HepG2 (cell line): ENCODE measurements at regions not wholly inside any gene's neighbourhood (a gene's known extent, or its start where the extent isn't known, plus 50 kb on each side); places are given as distances from the start of the nearest gene placed in this dataset.

Experiments
- ATAC-seq: fragments of 200-7000 bp; cut with Tn5 transposase; 3 replicates; pipeline ENCODE4 v1.9.1; 2020; ENCODE audit warnings: mild to moderate bottlenecking, moderate library complexity
- BruUV-seq: library from RNA; stranded (reverse); fragments of 400-500 nt; replicated peaks from 2 replicates; lab custom pipeline; 2021; lab: Mats Ljungman, UMichigan
- CTCF ChIA-PET: fragments of 300-600 bp; formaldehyde crosslinking; extraction: SDS; loops from one replicate; lab custom pipeline; 2021; ENCODE audit warnings: low total read pairs, inconsistent platforms, low intra/inter-chr PET ratio; lab: Yijun Ruan, JAX
- POLR2A ChIA-PET: fragments of 350-600 bp; sonication (Branson Sonifier 250); formaldehyde crosslinking; loops from one replicate; lab custom pipeline; 2020; ENCODE audit warnings: antibody characterized with exemption, inconsistent platforms; lab: Yijun Ruan, JAX
- DNase-seq: peaks from one replicate; pipeline ENCODE4 v3.0.0-alpha.2; 2015; ENCODE audit warnings: low spot score
- FAIRE-seq: peaks from 3 replicates; lab custom pipeline; 2011; peaks lifted over from hg19 to GRCh38; lab: Jason Lieb, UNC
- H2AFZ ChIP-seq: one replicate; pipeline ENCODE4 v1.6.1; 2011; ENCODE audit warnings: low read length, inconsistent platforms
- H3K27ac ChIP-seq: fragments of 300-600 bp; 3 replicates; pipeline ENCODE4 v1.8.0; 2011; ENCODE audit warnings: mixed run types, mild to moderate bottlenecking, mixed read lengths, low read length, inconsistent platforms; ENCODE audit not compliant: insufficient read depth; ENCODE audit errors: extremely low read length
- H3K27me3 ChIP-seq, 2 experiments: fragments of 200-600 bp in 1 of 2; 2 replicates in 1 of 2; 3 replicates in 1 of 2; pipeline versions ENCODE4 v1.6.0 to v1.8.0; 2011; ENCODE audit warnings: low read length in 2 of 2, mild to moderate bottlenecking in 2 of 2, moderate library complexity in 2 of 2, inconsistent platforms in 1 of 2; ENCODE audit not compliant: insufficient read depth in 2 of 2, control insufficient read depth in 1 of 2
- H3K36me3 ChIP-seq, 2 experiments: fragments of 200-600 bp in 1 of 2; replicated peaks in 1 of 2; 2 replicates in 1 of 2; 3 replicates in 1 of 2; pipeline versions ENCODE4 v1.5.1 to v1.8.0; 2011; ENCODE audit warnings: low read length in 2 of 2, inconsistent platforms in 1 of 2; ENCODE audit not compliant: insufficient read depth in 2 of 2, control insufficient read depth in 1 of 2
- H3K4me1 ChIP-seq: 2 replicates; pipeline ENCODE4 v1.5.1; 2012; ENCODE audit warnings: low read length, inconsistent platforms; ENCODE audit not compliant: insufficient read depth
- H3K4me2 ChIP-seq: 2 replicates; pipeline ENCODE4 v1.6.0; 2011; ENCODE audit warnings: low read depth, low read length, inconsistent platforms
- H3K4me3 ChIP-seq, 3 experiments: fragments of 200-600 bp in 1 of 3; sonication (generic), shearing (Covaris generic) in 1 of 3; replicated peaks in 1 of 3; 2 replicates each; pipeline ENCODE4 v1.5.1; 2011 to 2016; ENCODE audit warnings: low read length in 3 of 3, inconsistent platforms in 2 of 3, low read depth in 2 of 3, mild to moderate bottlenecking in 2 of 3, control low read depth in 1 of 3, mixed read lengths in 1 of 3; ENCODE audit not compliant: insufficient read depth in 1 of 3
- H3K79me2 ChIP-seq: one replicate; pipeline ENCODE4 v1.6.1; 2011; ENCODE audit warnings: low read length, inconsistent platforms; ENCODE audit not compliant: insufficient read depth
- H3K9ac ChIP-seq: 2 replicates; pipeline ENCODE4 v1.6.0; 2011; ENCODE audit warnings: mild to moderate bottlenecking, low read depth, low read length, inconsistent platforms; ENCODE audit not compliant: insufficient read depth
- H3K9me3 ChIP-seq: 2 replicates; pipeline ENCODE4 v1.5.1; 2012; ENCODE audit warnings: mild to moderate bottlenecking, low read length
- H4K20me1 ChIP-seq: 2 replicates; pipeline ENCODE4 v1.6.0; 2011; ENCODE audit warnings: inconsistent platforms, mild to moderate bottlenecking, low read length, moderate library complexity; ENCODE audit not compliant: insufficient read depth
- ARID5B ChIP-seq: IDR thresholded peaks from 2 replicates; pipeline ENCODE4 v1.4.0; 2020; ENCODE audit warnings: mild to moderate bottlenecking, missing genetic modification reagents
- BATF2 ChIP-seq: sonication (generic); formaldehyde crosslinking; IDR thresholded peaks from 2 replicates; pipeline ENCODE4 v1.8.0; 2022; ENCODE audit warnings: mild to moderate bottlenecking, missing genetic modification reagents, moderate library complexity
- HNRNPUL1 ChIP-seq: fragments of 200-400 bp; formaldehyde crosslinking; IDR thresholded peaks from 2 replicates; pipeline ENCODE4 v1.6.1; 2017; ENCODE audit warnings: low read depth, mild to moderate bottlenecking, low read length, moderate library complexity
- IKZF4 ChIP-seq: sonication (generic); formaldehyde crosslinking; IDR thresholded peaks from 2 replicates; pipeline ENCODE4 v1.5.1; 2020; ENCODE audit warnings: borderline replicate concordance, mild to moderate bottlenecking, low read depth, missing genetic modification reagents; ENCODE audit errors: not compliant biosample characterization
- MEIS2 ChIP-seq: sonication (generic); formaldehyde crosslinking; IDR thresholded peaks from 2 replicates; pipeline ENCODE4 v1.9.0; 2021; ENCODE audit warnings: mild to moderate bottlenecking, missing genetic modification reagents
- SIN3B ChIP-seq: fragments of 150-350 bp; IDR thresholded peaks from 2 replicates; pipeline ENCODE4 v1.6.1; 2014; ENCODE audit warnings: low read length
- SRY ChIP-seq: sonication (generic); formaldehyde crosslinking; IDR thresholded peaks from 2 replicates; pipeline ENCODE4 v1.8.0; 2022; ENCODE audit warnings: mild to moderate bottlenecking, missing genetic modification reagents
- TCF7L2 ChIP-seq: IDR thresholded peaks from 2 replicates; pipeline ENCODE4 v1.6.1; 2011; ENCODE audit warnings: mild to moderate bottlenecking, low read depth, low read length, moderate library complexity
- ZNF207 ChIP-seq: fragments of 450-650 bp; IDR thresholded peaks from 2 replicates; pipeline ENCODE4 v1.6.1; 2016; ENCODE audit warnings: antibody characterized with exemption, borderline replicate concordance
- ZNF503 ChIP-seq: sonication (generic); formaldehyde crosslinking; IDR thresholded peaks from 2 replicates; pipeline ENCODE4 v1.4.0; 2020; ENCODE audit warnings: missing genetic modification reagents
- ZNF576 ChIP-seq: sonication (generic); formaldehyde crosslinking; IDR thresholded peaks from 2 replicates; pipeline ENCODE4 v1.4.0; 2020; ENCODE audit warnings: mild to moderate bottlenecking, missing genetic modification reagents
- ZNF609 ChIP-seq: sonication (generic); formaldehyde crosslinking; IDR thresholded peaks from 2 replicates; pipeline ENCODE4 v1.4.0; 2020; ENCODE audit warnings: mild to moderate bottlenecking, missing genetic modification reagents, borderline replicate concordance
- WGBS: methylation state at CpG from one replicate; pipeline ENCODE4 v1.1.6; 2017; ENCODE audit warnings: low lambda C conversion rate; 5-methylcytosine and 5-hydroxymethylcytosine counted together
- in situ Hi-C: cut with HindIII; loops from 2 replicates; pipeline ENCODE4 v1.10.0; 2017; ENCODE audit warnings: low pct_unique_long_range_greater_than_20kb; ENCODE audit not compliant: extremely low pct_ligation_motif_present
- intact Hi-C: fragments of 100-400 bp; cut with micrococcal nuclease; formaldehyde crosslinking; loops from one replicate; pipeline ENCODE4 v1.10.0; 2022; ENCODE audit not compliant: unreplicated experiment

- peak; percentile 18; the same call in 1 of the 2 replicates for TF ChIP-seq ARID5B
Measured at GRCh38 chr2:167776359-167776758, 471.0 kb downstream of the STK39 start (continued).

- no peak for ATAC-seq
- intact Hi-C loops: no loop called here
- FAIRE-seq: no peak
- TF ChIP-seq ZNF503 (CRISPR knock-in tag) (no peak), ZNF576 (CRISPR knock-in tag) (no peak), ZNF609 (CRISPR knock-in tag) (no peak), HNRNPUL1 (no peak), TCF7L2 (no peak), SRY (CRISPR knock-in tag) (no peak), BATF2 (CRISPR knock-in tag) (no peak), MEIS2 (CRISPR knock-in tag) (no peak), ZNF207 (no peak), IKZF4 (CRISPR knock-in tag) (no peak), SIN3B (no peak)
Measured at GRCh38 chr2:167771628-167772027, 475.8 kb downstream of the STK39 start.

More at GRCh38 chr2:167771628-167772027, 475.8 kb downstream of the STK39 start:
- no peaks in the 10 kb centered on the region for H3K27me3 ChIP-seq
- ChIA-PET CTCF (no interaction called here), POLR2A (no interaction called here)
- BruUV-seq: no TSS peak
- no peak for DNase-seq
- no peaks in the 10 kb centered on the region for H4K20me1 ChIP-seq
- no peak overlapping the region for H2AFZ ChIP-seq
- H3K4me2 ChIP-seq: no peak overlapping the region
- peaks cover 10% of the 10 kb centered on the region for H3K4me1 ChIP-seq
- in situ Hi-C loops: no loop called here
- no peaks in the 10 kb centered on the region for H3K36me3 ChIP-seq
- WGBS: 46% methylated on average over 2 of the region's 2 CpGs
- no peak overlapping the region for H3K4me3 ChIP-seq
- H3K9ac ChIP-seq: no peak overlapping the region
- H3K9me3 ChIP-seq: no peaks in the 10 kb centered on the region
- no peaks in the 10 kb centered on the region for H3K79me2 ChIP-seq
- H3K27ac ChIP-seq: no peak overlapping the region
